ENCODE measurements at regions not wholly inside any gene's neighbourhood (a gene's known extent, or its start where the extent isn't known, plus 50 kb on each side); places are given as distances from the start of the nearest gene placed in this dataset.
"Not testable (repeated sequence)": the region's sequence is repeated elsewhere in the genome, so short reads cannot be mapped to it uniquely, and the experiment has no call there.

- TF ChIP-seq EZH2 (IDR thresholded peaks at IDR 0.05; ENCODE audit: insufficient read depth, poor library complexity, severe bottlenecking); EZH2phosphoT487 (IDR thresholded peaks at IDR 0.05; ENCODE audit: insufficient read depth, low read depth): not testable (repeated sequence)
Observed at GRCh38 chr6:57904356-57904755, 586.9 kb downstream of the PRIM2 start.
